T-helper 2 cell (primary cell): ENCODE measurements at regions not wholly inside any gene's neighbourhood (a gene's known extent, or its start where the extent isn't known, plus 50 kb on each side); places are given as distances from the start of the nearest gene placed in this dataset.
A peak's percentile ranks its signal among the peaks of the same experiment; 100 is the strongest.

Experiments
- DNase-seq, 5 experiments: peaks; one replicate each; pipeline versions ENCODE4 v3.0.0 to v3.0.0-alpha.2; 2012 to 2022

- DNase-seq = no peak
Measured at GRCh38 chr13:95455782-95456181, 96.7 kb upstream of the CLDN10 start.

GRCh38 chr13:95456815-95457214 is 95.7 kb upstream of the CLDN10 start:
- no peak for DNase-seq

- no peak for DNase-seq
Measured at GRCh38 chr13:95457294-95457693, 95.2 kb upstream of the CLDN10 start.

- no peak for DNase-seq
Measured at GRCh38 chr13:95462801-95463200, 89.7 kb upstream of the CLDN10 start.

- DNase-seq = no peak
Measured at GRCh38 chr13:95463531-95463930, 89.0 kb upstream of the CLDN10 start.

GRCh38 chr13:95470574-95471366 is 81.8 kb upstream of the CLDN10 start:
- DNase-seq = no peak

- DNase-seq = no peak
Measured at GRCh38 chr13:95471960-95472359, 80.6 kb upstream of the CLDN10 start.

- DNase-seq = no peak
Measured at GRCh38 chr13:95474992-95475391, 77.5 kb upstream of the CLDN10 start.

- no peak for DNase-seq
Measured at GRCh38 chr13:95477187-95477586, 75.3 kb upstream of the CLDN10 start.

- no peak for DNase-seq
Measured at GRCh38 chr13:95479731-95480130, 72.8 kb upstream of the CLDN10 start.

- peak in 1 of 5 experiments; percentile 46 for DNase-seq
Measured at GRCh38 chr13:95480131-95480545, 72.4 kb upstream of the CLDN10 start.

GRCh38 chr13:95480791-95481780 is 71.4 kb upstream of the CLDN10 start:
- no peak for DNase-seq

- no peak for DNase-seq
Measured at GRCh38 chr13:95484052-95484451, 68.5 kb upstream of the CLDN10 start.

- no peak for DNase-seq
Measured at GRCh38 chr13:95485045-95485517, 67.4 kb upstream of the CLDN10 start.

- no peak for DNase-seq
Measured at GRCh38 chr13:95485518-95486144, 66.9 kb upstream of the CLDN10 start.

GRCh38 chr13:95492044-95492801 is 60.3 kb upstream of the CLDN10 start:
- DNase-seq = no peak

GRCh38 chr13:95494082-95494681 is 58.3 kb upstream of the CLDN10 start:
- peak in 1 of 5 experiments; percentile 38 for DNase-seq

- DNase-seq = no peak
Measured at GRCh38 chr13:95496485-95496884, 56.0 kb upstream of the CLDN10 start.

- no peak for DNase-seq
Measured at GRCh38 chr13:95497381-95497807, 55.1 kb upstream of the CLDN10 start.

- DNase-seq = no peak
Measured at GRCh38 chr13:95498886-95499285, 53.6 kb upstream of the CLDN10 start.

- no peak for DNase-seq
Measured at GRCh38 chr13:95499811-95500712, 52.5 kb upstream of the CLDN10 start.
